ENCODE measurements at regions not wholly inside any gene's neighbourhood (a gene's known extent, or its start where the extent isn't known, plus 50 kb on each side); places are given as distances from the start of the nearest gene placed in this dataset.

DNA sequence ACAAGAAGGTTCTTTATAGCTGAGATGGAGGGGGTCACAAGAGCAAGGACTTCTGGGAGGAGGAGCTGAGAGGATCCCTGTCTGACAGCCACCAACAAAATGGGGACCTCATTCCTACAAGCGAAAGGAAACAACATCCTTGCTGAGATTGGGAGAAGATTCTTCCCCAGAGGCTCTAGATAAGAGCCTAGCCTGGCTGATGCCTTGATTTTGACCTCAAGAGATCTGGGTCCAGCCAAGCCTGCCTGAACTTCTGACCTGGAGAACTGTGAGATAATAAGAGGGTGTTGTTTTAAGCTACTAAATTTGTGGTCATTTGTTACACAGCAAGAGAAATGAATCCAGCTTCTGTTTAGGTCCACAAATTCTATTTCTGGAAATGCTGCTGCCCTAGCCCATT is 75.4 kb upstream of the SLC4A11 start:
- Histone ChIP-seq H3K4me3 (ENCODE audit: low read length) (no peak overlapping the region), H3K36me3 (ENCODE audit: control insufficient read depth, insufficient read depth, low read length) (peaks cover 52% of the 10 kb centered on the region), H3K27me3 (ENCODE audit: control insufficient read depth, insufficient read depth, low read length, poor library complexity, severe bottlenecking) (no peaks in the 10 kb centered on the region), H3K27ac (ENCODE audit: low read depth, low read length) (no peak overlapping the region), H3K9ac (ENCODE audit: extremely low read depth, low read length, poor library complexity, severe bottlenecking) (no peak overlapping the region), H3K4me1 (ENCODE audit: control insufficient read depth, insufficient read depth, low read length) (no peaks in the 10 kb centered on the region), H3K9me3 (ENCODE audit: control insufficient read depth, low read length) (no peaks in the 10 kb centered on the region)
- H3K27ac Mint-ChIP-seq, result no peak overlapping the region
- peaks cover 58% of the 10 kb centered on the region for H3K36me3 Mint-ChIP-seq (ENCODE audit: low read depth)
- TF ChIP-seq, protein P1, sequence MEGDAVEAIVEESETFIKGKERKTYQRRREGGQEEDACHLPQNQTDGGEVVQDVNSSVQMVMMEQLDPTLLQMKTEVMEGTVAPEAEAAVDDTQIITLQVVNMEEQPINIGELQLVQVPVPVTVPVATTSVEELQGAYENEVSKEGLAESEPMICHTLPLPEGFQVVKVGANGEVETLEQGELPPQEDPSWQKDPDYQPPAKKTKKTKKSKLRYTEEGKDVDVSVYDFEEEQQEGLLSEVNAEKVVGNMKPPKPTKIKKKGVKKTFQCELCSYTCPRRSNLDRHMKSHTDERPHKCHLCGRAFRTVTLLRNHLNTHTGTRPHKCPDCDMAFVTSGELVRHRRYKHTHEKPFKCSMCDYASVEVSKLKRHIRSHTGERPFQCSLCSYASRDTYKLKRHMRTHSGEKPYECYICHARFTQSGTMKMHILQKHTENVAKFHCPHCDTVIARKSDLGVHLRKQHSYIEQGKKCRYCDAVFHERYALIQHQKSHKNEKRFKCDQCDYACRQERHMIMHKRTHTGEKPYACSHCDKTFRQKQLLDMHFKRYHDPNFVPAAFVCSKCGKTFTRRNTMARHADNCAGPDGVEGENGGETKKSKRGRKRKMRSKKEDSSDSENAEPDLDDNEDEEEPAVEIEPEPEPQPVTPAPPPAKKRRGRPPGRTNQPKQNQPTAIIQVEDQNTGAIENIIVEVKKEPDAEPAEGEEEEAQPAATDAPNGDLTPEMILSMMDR (conservative IDR thresholded peaks at IDR 0.05), result no peak
- no peaks in the 10 kb centered on the region for H3K9me3 Mint-ChIP-seq
- H3K27me3 Mint-ChIP-seq (ENCODE audit: insufficient read depth), result no peaks in the 10 kb centered on the region
- no peak overlapping the region for H3K4me3 Mint-ChIP-seq
- WGBS, 2 experiments (ENCODE audit: insufficient coverage in 1 of 2, insufficient read length in 1 of 2), result 89 to 100% methylated on average over 1 of the region's 1 CpG
- no peaks in the 10 kb centered on the region for H3K4me1 Mint-ChIP-seq
- no peak for DNase-seq

DNA sequence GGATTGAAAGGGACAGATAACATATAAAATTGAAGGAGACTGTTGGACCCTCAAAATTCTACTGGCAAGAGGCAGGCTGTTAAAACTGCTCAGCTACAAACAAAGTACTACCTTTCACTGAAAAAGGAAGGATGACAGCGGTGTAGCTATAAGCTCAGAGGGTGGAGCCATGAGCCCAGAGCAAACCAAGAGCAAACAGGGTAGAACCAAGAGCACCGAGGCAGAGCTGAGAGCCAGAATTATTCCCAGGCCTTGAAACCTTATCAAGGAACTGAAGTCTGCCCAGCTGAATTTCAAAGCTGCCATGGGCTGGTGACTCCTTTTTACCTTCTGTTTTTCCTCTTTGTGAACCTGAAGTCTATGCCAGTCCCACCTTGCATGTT is 74.7 kb upstream of the SLC4A11 start:
- DNase-seq, result no peak
- no peaks in the 10 kb centered on the region for H3K27me3 ChIP-seq (ENCODE audit: control insufficient read depth, insufficient read depth, low read length, poor library complexity, severe bottlenecking)
- H3K4me1 ChIP-seq (ENCODE audit: control insufficient read depth, insufficient read depth, low read length), result no peaks in the 10 kb centered on the region
- H3K36me3 ChIP-seq (ENCODE audit: control insufficient read depth, insufficient read depth, low read length), result peaks cover 59% of the 10 kb centered on the region
- TF ChIP-seq, protein P1 (conservative IDR thresholded peaks at IDR 0.05), result no peak
- H3K27me3 Mint-ChIP-seq (ENCODE audit: insufficient read depth), result no peaks in the 10 kb centered on the region
- H3K27ac Mint-ChIP-seq, result no peak overlapping the region
- H3K9me3 ChIP-seq (ENCODE audit: control insufficient read depth, low read length), result no peaks in the 10 kb centered on the region
- H3K4me3 Mint-ChIP-seq, result no peak overlapping the region
- H3K36me3 Mint-ChIP-seq (ENCODE audit: low read depth), result peaks cover 63% of the 10 kb centered on the region
- H3K27ac ChIP-seq (ENCODE audit: low read depth, low read length), result no peak overlapping the region
- 91 to 92% methylated on average over 2 of the region's 2 CpGs for WGBS, 2 experiments (ENCODE audit: insufficient coverage in 1 of 2, insufficient read length in 1 of 2)
- no peak overlapping the region for H3K4me3 ChIP-seq (ENCODE audit: low read length)
- H3K4me1 Mint-ChIP-seq, result no peaks in the 10 kb centered on the region
- no peaks in the 10 kb centered on the region for H3K9me3 Mint-ChIP-seq
- H3K9ac ChIP-seq (ENCODE audit: extremely low read depth, low read length, poor library complexity, severe bottlenecking), result no peak overlapping the region

DNA sequence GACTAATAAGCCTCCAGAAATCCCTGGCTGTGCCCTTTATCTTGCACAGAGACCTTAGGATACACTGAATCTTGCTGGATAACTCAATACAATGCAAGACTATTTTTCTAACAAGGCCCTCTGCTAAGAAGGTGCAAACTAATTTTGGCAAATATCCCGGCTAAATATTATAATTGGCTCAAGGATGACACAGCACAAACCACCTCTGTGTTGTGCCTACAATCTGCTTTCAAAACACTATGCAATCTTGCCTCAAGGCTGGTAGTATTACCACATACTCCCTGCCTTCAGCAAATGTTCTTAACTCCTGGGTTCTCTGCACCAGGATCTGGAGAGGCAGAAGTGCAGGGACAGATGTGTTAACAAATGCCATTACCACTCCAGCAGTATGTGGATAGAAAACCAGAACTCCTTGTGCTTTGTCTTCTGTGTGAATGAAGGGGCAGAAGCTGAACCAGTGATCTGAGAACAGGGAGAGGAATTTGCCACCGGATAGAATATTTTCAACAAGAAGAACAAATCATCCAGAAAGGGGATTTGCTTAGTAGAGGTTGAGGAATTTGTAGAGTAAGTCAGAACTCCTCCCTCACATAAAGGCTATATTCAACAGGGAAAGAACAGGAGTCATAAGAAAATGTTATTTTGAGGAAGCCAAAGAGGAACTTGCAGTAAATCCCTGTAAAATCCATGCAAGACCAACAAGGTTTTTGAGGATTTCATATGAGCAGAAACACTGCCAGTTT is 74.1 kb upstream of the SLC4A11 start:
- no peak overlapping the region for H3K27ac ChIP-seq (ENCODE audit: low read depth, low read length)
- H3K9me3 Mint-ChIP-seq, result no peaks in the 10 kb centered on the region
- WGBS, 2 experiments (ENCODE audit: insufficient coverage in 1 of 2, insufficient read length in 1 of 2), result 96 to 100% methylated on average over 1 to 2 of the region's 2 CpGs
- peaks cover 54% of the 10 kb centered on the region for H3K36me3 ChIP-seq (ENCODE audit: control insufficient read depth, insufficient read depth, low read length)
- H3K4me3 ChIP-seq (ENCODE audit: low read length), result no peak overlapping the region
- TF ChIP-seq, protein P1 (conservative IDR thresholded peaks at IDR 0.05), result no peak
- H3K36me3 Mint-ChIP-seq (ENCODE audit: low read depth), result peaks cover 60% of the 10 kb centered on the region
- no peak overlapping the region for H3K4me3 Mint-ChIP-seq
- H3K4me1 ChIP-seq (ENCODE audit: control insufficient read depth, insufficient read depth, low read length), result no peaks in the 10 kb centered on the region
- no peaks in the 10 kb centered on the region for H3K27me3 Mint-ChIP-seq (ENCODE audit: insufficient read depth)
- no peak for DNase-seq
- no peak overlapping the region for H3K27ac Mint-ChIP-seq
- H3K27me3 ChIP-seq (ENCODE audit: control insufficient read depth, insufficient read depth, low read length, poor library complexity, severe bottlenecking), result no peaks in the 10 kb centered on the region
- H3K4me1 Mint-ChIP-seq, result no peaks in the 10 kb centered on the region
- H3K9ac ChIP-seq (ENCODE audit: extremely low read depth, low read length, poor library complexity, severe bottlenecking), result no peak overlapping the region
- H3K9me3 ChIP-seq (ENCODE audit: control insufficient read depth, low read length), result no peaks in the 10 kb centered on the region

All from endodermal cell (in vitro differentiated cells).